ENCODE measurements at regions not wholly inside any gene's neighbourhood (a gene's known extent, or its start where the extent isn't known, plus 50 kb on each side); places are given as distances from the start of the nearest gene placed in this dataset.

- WGBS (ENCODE audit: insufficient coverage, low coverage, low lambda C conversion rate, missing lambda C conversion rate) = 55% methylated on average over 10 of the region's 10 CpGs
- TF ChIP-seq POLR2A (IDR thresholded peaks at IDR 0.05) = no peak
- TF ChIP-seq CTCF (IDR thresholded peaks at IDR 0.05) = no peak
- peak overlapping the region in 1 of 3 donors; percentile 3 for H3K27ac ChIP-seq
Observed at GRCh38 chr3:171974986-171975837, 64.2 kb upstream of the FNDC3B start.

GRCh38 chr3:171976526-171976925 is 62.9 kb upstream of the FNDC3B start:
- Histone ChIP-seq H3K36me3 (no peaks in the 10 kb centered on the region), H3K4me1 (peaks cover 0 to 22% (median 7%) of the 10 kb centered on the region in 4 donors), H3K27me3 (no peaks in the 10 kb centered on the region), H3K4me3 (no peak overlapping the region), H3K27ac (no peak overlapping the region), H3K9me3 (no peaks in the 10 kb centered on the region)
- ATAC-seq (no peak), DNase-seq (no peak)
- no peak for TF ChIP-seq POLR2A (IDR thresholded peaks at IDR 0.05)
- intact Hi-C loops (cut with DNase I) = no loop called here
- whole genome bisulfite sequencing (ENCODE audit: insufficient coverage, low coverage, low lambda C conversion rate, missing lambda C conversion rate) = 100% methylated on average over 2 of the region's 3 CpGs

More at GRCh38 chr3:171974986-171975837, 64.2 kb upstream of the FNDC3B start:
- peak in 1 of 4 donors; percentile 6 for ATAC-seq
- intact Hi-C loops (cut with DNase I) = no loop called here
- H3K4me3 ChIP-seq = no peak overlapping the region
- no peaks in the 10 kb centered on the region for H3K27me3 ChIP-seq
- no peaks in the 10 kb centered on the region for H3K36me3 ChIP-seq
- H3K4me1 ChIP-seq = peaks cover 0 to 35% (median 13%) of the 10 kb centered on the region in 4 donors
- no peaks in the 10 kb centered on the region for H3K9me3 ChIP-seq
- no peak for DNase-seq

- DNase-seq (no peak), ATAC-seq (no peak)
- WGBS (ENCODE audit: insufficient coverage, low coverage, low lambda C conversion rate, missing lambda C conversion rate) = 80% methylated on average over 1 of the region's 7 CpGs
- Histone ChIP-seq H3K27me3 (no peaks in the 10 kb centered on the region), H3K36me3 (no peaks in the 10 kb centered on the region), H3K4me3 (no peak overlapping the region), H3K27ac (no peak overlapping the region), H3K4me1 (peaks cover 0 to 13% (median 3%) of the 10 kb centered on the region in 4 donors), H3K9me3 (no peaks in the 10 kb centered on the region)
- intact Hi-C loops (cut with DNase I) = no loop called here
- TF ChIP-seq POLR2A (IDR thresholded peaks at IDR 0.05) (no peak), CTCF (IDR thresholded peaks at IDR 0.05) (no peak)
Observed at GRCh38 chr3:171977441-171977840, 61.9 kb upstream of the FNDC3B start.

- Histone ChIP-seq H3K27ac (no peak overlapping the region), H3K36me3 (no peaks in the 10 kb centered on the region), H3K9me3 (no peaks in the 10 kb centered on the region), H3K27me3 (no peaks in the 10 kb centered on the region), H3K4me1 (peaks cover 0 to 8% (median under 1%) of the 10 kb centered on the region in 4 donors), H3K4me3 (no peak overlapping the region)
- no peak for TF ChIP-seq CTCF (IDR thresholded peaks at IDR 0.05)
- TF ChIP-seq POLR2A (IDR thresholded peaks at IDR 0.05) = no peak
- DNase-seq (no peak), ATAC-seq (peak in 1 of 4 donors; percentile 16)
- 74% methylated on average over 2 of the region's 2 CpGs for WGBS (ENCODE audit: insufficient coverage, low coverage, low lambda C conversion rate, missing lambda C conversion rate)
- intact Hi-C loops (cut with DNase I) = no loop called here
Observed at GRCh38 chr3:171977860-171978259, 61.5 kb upstream of the FNDC3B start.

GRCh38 chr3:171978390-171978789 is 61.0 kb upstream of the FNDC3B start:
- intact Hi-C loops (cut with DNase I) = no loop called here
- Histone ChIP-seq H3K27me3 (no peaks in the 10 kb centered on the region), H3K4me3 (no peak overlapping the region), H3K27ac (no peak overlapping the region), H3K4me1 (peaks cover 0 to 5% (median 0%) of the 10 kb centered on the region in 4 donors), H3K9me3 (no peaks in the 10 kb centered on the region), H3K36me3 (no peaks in the 10 kb centered on the region)
- ATAC-seq = no peak
- WGBS (ENCODE audit: insufficient coverage, low coverage, low lambda C conversion rate, missing lambda C conversion rate) = 81% methylated on average over 5 of the region's 5 CpGs
- TF ChIP-seq POLR2A (IDR thresholded peaks at IDR 0.05) = no peak
- TF ChIP-seq CTCF (IDR thresholded peaks at IDR 0.05) = no peak
- no peak for DNase-seq
